Cardiac muscle cell (in vitro differentiated cells and primary cell): ENCODE measurements at regions not wholly inside any gene's neighbourhood (a gene's known extent, or its start where the extent isn't known, plus 50 kb on each side); places are given as distances from the start of the nearest gene placed in this dataset.
A peak's percentile ranks its signal among the peaks of the same experiment; 100 is the strongest.

Experiments used
- DNase-seq, 2 donors: peaks; one replicate each; pipeline versions ENCODE4 v3.0.0 to v3.0.0-alpha.2; 2010 to 2017; ENCODE audit warnings: low read depth in 1 of 2, low spot score in 1 of 2
- H3K27ac ChIP-seq: fragments of 200-600 bp; sonication (generic); 2 replicates; pipeline ENCODE4 v1.5.1; 2016
- H3K27me3 ChIP-seq: fragments of 200-600 bp; sonication (generic); 2 replicates; pipeline ENCODE4 v1.6.0; 2016; ENCODE audit warnings: control low read depth
- H3K36me3 ChIP-seq: fragments of 200-600 bp; sonication (generic); 2 replicates; pipeline ENCODE4 v1.5.1; 2016; ENCODE audit warnings: control low read depth
- H3K4me1 ChIP-seq: fragments of 200-600 bp; sonication (generic); 2 replicates; pipeline ENCODE4 v1.8.1; 2017; ENCODE audit warnings: low read depth, mild to moderate bottlenecking, mixed run types
- H3K4me3 ChIP-seq: fragments of 200-600 bp; sonication (generic); 2 replicates; pipeline ENCODE4 v1.5.1; 2016; ENCODE audit warnings: mild to moderate bottlenecking
- H3K9me3 ChIP-seq: fragments of 200-600 bp; sonication (generic); 2 replicates; pipeline ENCODE4 v1.5.1; 2017; ENCODE audit warnings: low read depth, mild to moderate bottlenecking, control low read depth
- TF ChIP-seq, protein P1 (sequence below): IDR thresholded peaks from 2 replicates; pipeline ENCODE4 v1.5.1; 2012; ENCODE audit warnings: low read depth, mild to moderate bottlenecking, low read length

DNA sequence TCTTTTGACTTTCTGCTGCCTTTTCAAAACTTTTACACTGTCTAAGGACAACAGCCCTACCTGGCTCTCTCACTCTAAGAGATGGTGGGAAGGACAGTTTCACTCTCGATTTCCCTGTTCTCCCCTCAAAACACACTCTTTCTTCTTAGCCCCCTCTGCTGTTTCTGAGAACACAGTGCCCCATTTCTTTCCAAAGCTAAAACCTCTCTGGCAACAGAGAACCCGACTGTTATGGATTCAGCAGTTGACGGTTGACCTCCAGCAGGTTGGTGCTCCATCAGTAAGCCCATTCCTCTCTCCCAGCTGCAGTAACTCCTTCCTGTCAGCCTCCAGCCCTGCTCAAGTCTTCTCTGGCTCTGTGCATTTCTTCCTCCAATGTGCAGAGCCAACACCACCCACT, 88.2 kb upstream of the ABCD3 start:
- Histone ChIP-seq H3K9me3 (no peaks in the 10 kb centered on the region), H3K36me3 (no peaks in the 10 kb centered on the region), H3K4me3 (no peak overlapping the region), H3K27me3 (no peaks in the 10 kb centered on the region), H3K4me1 (peaks cover 37% of the 10 kb centered on the region), H3K27ac (no peak overlapping the region)
- TF ChIP-seq, protein P1, sequence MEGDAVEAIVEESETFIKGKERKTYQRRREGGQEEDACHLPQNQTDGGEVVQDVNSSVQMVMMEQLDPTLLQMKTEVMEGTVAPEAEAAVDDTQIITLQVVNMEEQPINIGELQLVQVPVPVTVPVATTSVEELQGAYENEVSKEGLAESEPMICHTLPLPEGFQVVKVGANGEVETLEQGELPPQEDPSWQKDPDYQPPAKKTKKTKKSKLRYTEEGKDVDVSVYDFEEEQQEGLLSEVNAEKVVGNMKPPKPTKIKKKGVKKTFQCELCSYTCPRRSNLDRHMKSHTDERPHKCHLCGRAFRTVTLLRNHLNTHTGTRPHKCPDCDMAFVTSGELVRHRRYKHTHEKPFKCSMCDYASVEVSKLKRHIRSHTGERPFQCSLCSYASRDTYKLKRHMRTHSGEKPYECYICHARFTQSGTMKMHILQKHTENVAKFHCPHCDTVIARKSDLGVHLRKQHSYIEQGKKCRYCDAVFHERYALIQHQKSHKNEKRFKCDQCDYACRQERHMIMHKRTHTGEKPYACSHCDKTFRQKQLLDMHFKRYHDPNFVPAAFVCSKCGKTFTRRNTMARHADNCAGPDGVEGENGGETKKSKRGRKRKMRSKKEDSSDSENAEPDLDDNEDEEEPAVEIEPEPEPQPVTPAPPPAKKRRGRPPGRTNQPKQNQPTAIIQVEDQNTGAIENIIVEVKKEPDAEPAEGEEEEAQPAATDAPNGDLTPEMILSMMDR, result peak; percentile 80
- DNase-seq, result peak in 1 of 2 donors; percentile 76

DNA sequence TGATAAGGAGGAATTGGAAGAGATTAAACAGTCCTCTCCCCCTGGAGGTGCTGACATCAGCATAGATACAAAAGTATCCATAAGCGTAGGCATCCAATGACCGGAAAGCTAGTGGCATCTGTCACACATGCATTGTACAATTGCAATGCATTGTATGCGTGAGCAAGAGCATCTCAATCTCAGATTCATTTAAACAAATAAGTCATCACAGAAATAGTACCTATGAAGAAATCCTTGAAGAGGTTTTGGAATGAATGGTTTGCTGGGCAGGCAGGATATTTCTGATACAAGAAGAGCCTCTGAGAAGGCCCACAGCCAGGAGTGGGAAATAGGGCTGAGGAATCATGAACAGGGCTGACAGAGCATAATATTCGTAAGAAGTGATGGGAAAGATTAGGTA, 88.9 kb upstream of the ABCD3 start:
- no peaks in the 10 kb centered on the region for H3K36me3 ChIP-seq
- DNase-seq, result no peak
- peaks cover 30% of the 10 kb centered on the region for H3K4me1 ChIP-seq
- TF ChIP-seq, protein P1, result no peak
- no peaks in the 10 kb centered on the region for H3K27me3 ChIP-seq
- H3K27ac ChIP-seq, result no peak overlapping the region
- H3K4me3 ChIP-seq, result no peak overlapping the region
- no peaks in the 10 kb centered on the region for H3K9me3 ChIP-seq

DNA sequence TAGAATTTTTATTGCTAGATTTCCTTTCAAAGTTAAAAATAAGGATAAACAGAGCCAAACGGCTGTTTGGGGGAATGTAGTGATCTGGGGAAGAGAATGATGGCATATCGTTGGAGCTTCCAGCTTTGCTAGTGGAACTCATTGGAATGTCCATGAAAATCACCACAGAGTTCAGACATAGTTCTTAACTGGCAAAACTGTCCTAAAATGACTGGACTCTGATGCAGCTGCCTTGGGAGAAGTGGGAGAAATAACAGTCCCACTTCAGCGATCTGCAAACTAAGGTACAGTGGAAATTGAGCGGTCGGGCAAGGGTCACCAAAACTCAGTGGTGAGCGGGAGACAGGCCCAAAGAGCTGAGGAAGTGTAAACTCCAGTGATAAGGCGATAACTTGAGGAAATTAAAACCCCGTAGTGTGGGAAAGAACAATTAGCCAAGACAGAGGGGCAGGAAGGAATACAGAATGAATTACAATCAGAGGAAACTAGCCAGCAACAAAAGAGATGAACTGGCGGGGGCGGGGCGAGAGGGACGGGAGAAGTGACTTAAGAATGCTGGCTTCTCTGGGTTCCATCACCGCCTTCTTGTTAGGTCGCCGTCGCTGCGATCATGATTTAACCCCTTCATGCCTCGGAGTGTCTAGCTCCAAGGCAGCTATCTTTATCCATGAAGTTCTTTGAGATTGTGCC, 89.8 kb upstream of the ARHGAP29 start:
- DNase-seq, result peak; percentile 72 to 73
- Histone ChIP-seq H3K9me3 (no peaks in the 10 kb centered on the region), H3K4me1 (peaks cover 23% of the 10 kb centered on the region), H3K27ac (peak overlapping the region; percentile 51), H3K4me3 (no peak overlapping the region), H3K27me3 (no peaks in the 10 kb centered on the region), H3K36me3 (no peaks in the 10 kb centered on the region)
- TF ChIP-seq, protein P1, result no peak

DNA sequence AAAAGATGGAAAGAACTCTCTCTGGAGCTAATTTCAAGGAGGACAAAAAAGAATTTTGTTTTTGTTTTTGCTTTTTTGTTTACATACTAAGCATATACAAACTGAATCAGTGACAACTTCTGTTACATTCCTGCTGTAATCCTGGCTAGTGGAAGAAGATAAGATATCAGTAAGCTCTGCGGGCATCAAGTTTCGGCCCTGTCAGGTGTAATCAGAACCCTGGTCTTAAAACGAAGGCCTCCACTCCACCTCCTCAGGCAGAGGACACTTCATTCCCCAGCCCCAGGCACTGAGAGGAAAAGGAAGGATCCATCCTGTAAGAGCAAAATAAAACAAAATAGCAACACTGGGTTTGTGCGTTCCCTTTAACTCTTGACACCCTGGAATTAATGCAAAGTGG, 88.9 kb upstream of the ARHGAP29 start:
- peak; percentile 20 to 42 for DNase-seq
- Histone ChIP-seq H3K27me3 (no peaks in the 10 kb centered on the region), H3K4me1 (peaks cover 23% of the 10 kb centered on the region), H3K4me3 (no peak overlapping the region), H3K27ac (peak overlapping the region; percentile 51), H3K9me3 (no peaks in the 10 kb centered on the region), H3K36me3 (no peaks in the 10 kb centered on the region)
- TF ChIP-seq, protein P1, result no peak

DNA sequence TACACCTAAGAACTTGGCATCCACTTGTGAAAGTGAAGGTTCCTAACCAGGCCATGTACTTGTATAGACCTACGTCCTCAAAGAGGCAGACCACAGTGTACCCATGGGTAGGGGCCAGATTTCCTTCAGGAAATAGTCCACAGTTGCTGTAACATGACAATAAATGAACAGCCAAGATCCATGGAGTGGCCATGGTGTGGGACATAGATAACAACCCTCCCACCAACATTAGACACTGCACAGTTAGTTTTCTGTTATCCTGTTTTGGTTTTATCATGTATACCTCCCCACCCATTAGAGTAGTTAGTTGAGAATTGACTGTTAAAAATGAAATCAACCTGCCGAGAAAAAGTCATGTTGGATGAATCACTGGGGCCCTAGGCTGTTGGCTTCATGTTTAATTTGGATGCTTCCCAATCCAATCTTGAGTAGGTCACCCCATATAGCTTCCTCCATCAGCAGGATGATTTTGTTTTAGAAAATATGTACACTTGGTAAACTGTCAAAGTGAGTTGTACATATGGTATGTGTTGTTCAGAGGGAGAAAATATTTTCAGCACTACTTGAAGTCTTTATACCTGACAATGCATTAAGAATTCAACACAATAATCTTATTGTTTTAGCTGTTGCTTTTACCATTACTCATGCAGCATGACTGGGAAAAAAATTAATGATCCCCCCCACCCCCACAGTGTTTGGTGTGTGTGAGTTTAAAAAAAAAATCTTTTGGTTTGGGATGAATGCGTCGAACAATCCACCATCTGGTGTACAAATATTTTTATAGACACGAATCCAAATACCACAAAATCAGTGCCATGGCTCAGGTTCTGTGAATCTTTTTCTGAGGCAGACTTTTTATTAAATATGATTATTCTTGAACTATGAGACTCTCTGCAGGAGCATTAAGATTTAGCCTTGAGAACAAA, 88.3 kb upstream of the ARHGAP29 start:
- TF ChIP-seq, protein P1, result no peak
- Histone ChIP-seq H3K27me3 (no peaks in the 10 kb centered on the region), H3K9me3 (no peaks in the 10 kb centered on the region), H3K4me3 (no peak overlapping the region), H3K4me1 (peaks cover 23% of the 10 kb centered on the region), H3K27ac (peak overlapping the region; percentile 51), H3K36me3 (no peaks in the 10 kb centered on the region)
- peak in 1 of 2 donors; percentile 96 for DNase-seq
